ENCODE measurements at regions not wholly inside any gene's neighbourhood (a gene's known extent, or its start where the extent isn't known, plus 50 kb on each side); places are given as distances from the start of the nearest gene placed in this dataset.

DNA sequence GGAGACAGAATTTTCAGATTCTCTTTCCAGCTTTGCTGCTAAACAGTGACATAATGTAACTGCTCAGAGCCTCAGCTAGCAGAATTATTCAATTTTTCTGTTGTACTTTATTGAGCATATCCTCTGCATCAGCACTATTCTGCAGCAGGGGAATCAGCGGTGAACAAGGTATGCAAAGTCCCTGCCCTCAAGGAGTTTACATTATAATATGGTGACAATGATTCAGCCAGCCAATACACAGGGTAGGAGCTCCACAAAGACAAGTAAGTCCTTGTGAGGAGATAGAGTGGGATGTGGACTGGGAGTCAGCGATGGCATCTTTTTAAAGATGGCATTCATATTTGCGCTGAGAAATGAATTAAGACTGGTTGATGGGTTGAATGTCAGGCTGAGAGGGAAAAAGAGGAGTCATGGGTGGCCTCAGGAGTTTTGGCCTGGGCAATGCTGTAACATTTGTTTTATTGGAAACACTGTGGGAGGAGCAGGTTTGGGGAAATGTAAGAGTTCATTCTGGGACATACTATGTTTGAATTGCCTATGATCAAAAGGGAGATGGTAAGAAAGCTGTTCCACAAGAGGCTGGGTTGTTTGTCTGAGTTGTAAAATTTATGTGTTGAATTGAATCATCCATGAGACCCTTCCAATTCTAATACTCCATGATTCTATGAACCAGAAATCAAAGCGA, 194.5 kb downstream of the PLK2 start:
- no peak overlapping the region for H3K27ac ChIP-seq
- H3K9me3 ChIP-seq (replicated peaks): no peaks in the 10 kb centered on the region
- H3K36me3 ChIP-seq: no peaks in the 10 kb centered on the region
- no peaks in the 10 kb centered on the region for H3K4me1 ChIP-seq
- no peak overlapping the region for H3K4me3 ChIP-seq
- DNase-seq: no peak
- H3K27me3 ChIP-seq: no peaks in the 10 kb centered on the region

DNA sequence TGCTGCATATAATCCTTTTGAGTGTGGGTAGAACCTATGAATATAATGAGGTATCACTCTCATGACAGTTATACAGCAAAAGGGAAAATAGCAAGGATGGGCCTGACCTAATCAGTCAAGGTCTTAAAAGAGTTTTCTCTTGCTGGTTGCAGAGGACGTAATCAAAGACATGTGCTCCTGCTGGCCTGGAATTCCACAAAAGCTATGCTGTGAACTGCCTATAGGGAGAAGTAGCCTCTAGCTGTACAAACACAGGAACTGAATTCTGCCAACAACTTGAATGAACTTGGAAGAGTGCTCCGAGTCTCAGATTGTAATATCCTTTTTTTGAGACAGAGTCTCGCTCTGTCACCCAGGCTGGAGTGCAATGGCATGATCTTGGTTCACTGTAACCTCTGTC, 195.6 kb downstream of the PLK2 start:
- H3K36me3 ChIP-seq: no peaks in the 10 kb centered on the region
- no peaks in the 10 kb centered on the region for H3K27me3 ChIP-seq
- H3K27ac ChIP-seq: no peak overlapping the region
- no peak overlapping the region for H3K4me3 ChIP-seq
- no peaks in the 10 kb centered on the region for H3K9me3 ChIP-seq (replicated peaks)
- no peak for DNase-seq
- H3K4me1 ChIP-seq: peaks cover 9% of the 10 kb centered on the region; the same call in 1 of the 2 replicates

DNA sequence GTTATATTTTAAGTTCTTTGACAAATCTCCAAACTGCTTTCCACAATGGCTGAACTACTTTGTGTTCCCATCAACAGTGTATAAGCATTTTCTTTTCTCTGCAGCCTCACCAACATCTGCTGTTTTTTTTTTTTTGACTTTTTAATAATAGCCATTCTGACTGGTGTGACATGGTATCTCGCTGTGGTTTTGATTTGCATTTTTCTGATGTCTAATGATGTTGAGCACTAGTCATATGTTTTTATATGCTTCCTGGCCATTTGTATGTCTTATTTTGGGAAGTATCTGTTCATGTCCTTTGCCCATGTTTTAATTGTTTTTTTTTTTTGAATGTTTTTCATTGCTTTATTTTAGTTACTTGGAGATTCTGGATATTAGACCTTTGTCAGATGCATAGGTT, 196.6 kb downstream of the PLK2 start:
- Histone ChIP-seq H3K9me3 (replicated peaks) (no peaks in the 10 kb centered on the region), H3K4me3 (no peak overlapping the region), H3K27ac (no peak overlapping the region), H3K4me1 (peaks cover 14% of the 10 kb centered on the region; the same call in 1 of the 2 replicates), H3K36me3 (no peaks in the 10 kb centered on the region), H3K27me3 (no peaks in the 10 kb centered on the region)
- no peak for DNase-seq

DNA sequence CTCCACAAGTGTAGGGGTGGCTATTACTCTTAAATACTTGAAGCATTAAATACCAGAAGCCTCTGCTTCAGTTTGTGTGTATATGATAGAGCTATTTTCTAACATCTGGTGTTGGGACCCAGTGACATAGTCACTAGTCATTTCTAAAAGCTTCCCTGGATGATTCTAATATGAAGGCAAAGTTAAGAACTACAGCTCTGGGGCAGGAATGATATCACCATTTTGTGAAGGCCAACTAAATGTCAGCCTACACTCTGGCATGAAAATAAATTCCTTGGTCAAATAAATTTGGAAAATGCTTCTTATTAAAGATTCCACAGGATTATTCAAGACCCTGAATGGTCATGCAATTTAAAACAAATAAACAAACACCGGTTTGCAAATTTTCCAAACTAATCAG, 197.7 kb downstream of the PLK2 start:
- no peaks in the 10 kb centered on the region for H3K27me3 ChIP-seq
- H3K27ac ChIP-seq: no peak overlapping the region
- H3K4me1 ChIP-seq: peaks cover 14% of the 10 kb centered on the region; the same call in 1 of the 2 replicates
- H3K4me3 ChIP-seq: no peak overlapping the region
- DNase-seq: no peak
- H3K36me3 ChIP-seq: no peaks in the 10 kb centered on the region
- no peaks in the 10 kb centered on the region for H3K9me3 ChIP-seq (replicated peaks)

DNA sequence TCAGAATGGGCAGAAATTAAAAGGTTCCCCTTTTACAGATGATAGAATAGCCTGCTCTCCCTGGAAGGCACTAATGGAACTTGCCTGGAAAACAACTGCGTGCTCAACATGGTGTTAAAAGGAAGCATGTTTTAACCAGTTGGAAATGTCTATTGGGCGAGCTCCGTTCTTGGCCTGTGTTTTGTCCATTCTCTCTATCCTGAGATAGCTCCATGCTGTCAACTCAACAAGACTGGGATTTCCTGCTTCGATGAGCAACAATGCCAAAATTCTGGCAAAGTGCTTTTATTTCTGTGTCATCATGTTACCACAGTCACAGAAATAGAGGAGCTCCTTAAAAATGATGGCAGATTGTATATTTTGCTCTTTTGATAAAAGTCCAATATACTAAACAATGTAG, 198.3 kb downstream of the PLK2 start:
- Histone ChIP-seq H3K36me3 (no peaks in the 10 kb centered on the region), H3K27me3 (no peaks in the 10 kb centered on the region), H3K9me3 (replicated peaks) (no peaks in the 10 kb centered on the region), H3K27ac (no peak overlapping the region), H3K4me1 (peaks cover 14% of the 10 kb centered on the region; the same call in 1 of the 2 replicates), H3K4me3 (no peak overlapping the region)
- no peak for DNase-seq

DNA sequence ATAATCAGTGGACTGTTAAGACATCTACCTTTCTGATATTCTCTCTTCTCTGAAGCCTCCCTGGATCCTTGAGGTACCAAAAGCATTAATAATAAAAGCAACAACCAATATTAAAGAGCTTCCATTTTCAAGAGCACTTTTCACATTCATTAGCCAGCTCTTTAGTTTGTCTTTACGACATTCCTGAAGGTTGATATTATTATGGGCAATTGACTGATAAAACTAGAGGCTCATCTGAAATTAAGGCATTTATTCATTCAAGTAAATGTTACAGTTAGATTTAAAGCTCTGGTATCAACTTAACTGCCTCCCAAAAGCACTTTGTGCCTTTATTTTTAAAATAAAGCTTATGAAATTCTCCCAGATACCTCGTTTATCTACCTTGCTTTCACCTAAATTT, 199.6 kb downstream of the PLK2 start:
- H3K4me1 ChIP-seq: peaks cover 14% of the 10 kb centered on the region; the same call in 1 of the 2 replicates
- H3K27ac ChIP-seq: no peak overlapping the region; the same call in 1 of the 2 replicates
- H3K4me3 ChIP-seq: no peak overlapping the region

DNA sequence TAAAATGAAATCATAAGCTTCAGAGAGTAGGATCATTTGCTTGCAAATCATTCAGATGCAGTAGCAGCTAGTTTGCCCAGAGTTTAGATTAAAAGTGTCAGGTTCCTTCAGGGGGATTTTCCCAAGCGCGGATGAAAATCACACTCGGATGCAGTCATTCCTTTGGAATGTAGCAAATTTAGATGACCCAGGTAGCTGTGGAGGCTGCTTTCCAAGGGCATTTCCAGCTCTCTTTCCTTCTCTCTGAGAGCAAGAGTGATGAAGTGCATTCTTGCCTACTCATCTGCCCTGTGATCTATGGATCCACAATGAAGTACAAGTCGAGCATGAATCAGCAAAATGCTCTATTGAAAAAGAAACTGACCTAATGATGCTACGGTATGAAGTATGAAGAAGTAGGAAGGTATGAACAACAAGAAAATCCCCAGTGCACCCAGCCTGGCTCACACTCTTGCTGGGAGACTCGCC, 200.2 kb downstream of the PLK2 start:
- H3K4me3 ChIP-seq: no peak overlapping the region
- DNase-seq: peak; percentile 42 to 62
- no peak overlapping the region; the same call in 1 of the 2 replicates for H3K27ac ChIP-seq

More for the DNA sequence above, 199.6 kb downstream of the PLK2 start:
- Histone ChIP-seq H3K36me3 (no peaks in the 10 kb centered on the region), H3K27me3 (no peaks in the 10 kb centered on the region), H3K9me3 (replicated peaks) (no peaks in the 10 kb centered on the region)
- DNase-seq: no peak

DNA sequence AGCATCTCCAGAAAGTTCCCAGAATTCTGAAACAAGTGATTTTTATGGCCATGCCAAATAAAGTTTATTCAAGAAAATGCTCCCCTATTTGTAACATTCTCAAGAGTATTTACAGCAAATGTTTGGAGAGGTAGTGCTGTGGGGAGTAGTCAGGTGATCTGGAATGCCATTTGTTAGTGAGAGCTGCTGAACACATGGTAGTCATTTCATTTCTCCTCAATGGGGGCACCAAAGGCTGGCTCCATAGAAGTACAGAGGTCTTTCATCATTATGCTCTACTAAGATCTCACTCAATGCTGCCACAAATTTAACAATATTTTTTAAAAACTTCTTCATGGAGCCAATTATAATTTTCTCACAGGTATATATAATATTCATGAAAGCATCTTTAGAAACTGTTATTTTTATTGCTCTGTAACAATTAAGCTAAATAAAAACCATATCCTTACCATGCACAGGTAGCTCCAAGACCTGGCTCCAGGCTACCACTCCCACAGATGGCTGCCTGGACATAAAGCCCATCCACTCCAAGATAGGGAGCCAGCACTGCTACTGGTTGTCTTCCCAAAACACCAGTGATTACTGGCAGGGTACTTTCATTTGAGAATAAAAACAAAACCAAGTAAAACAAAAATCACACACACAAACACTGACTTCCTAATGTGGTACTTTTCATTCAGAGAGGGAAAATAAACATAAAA, 200.8 kb downstream of the PLK2 start:
- no peak overlapping the region for H3K4me3 ChIP-seq
- H3K27ac ChIP-seq: no peak overlapping the region; the same call in 1 of the 2 replicates
- no peak for DNase-seq
- no peaks in the 10 kb centered on the region for H3K9me3 ChIP-seq (replicated peaks)
- no peaks in the 10 kb centered on the region for H3K27me3 ChIP-seq
- peaks cover 14% of the 10 kb centered on the region; the same call in 1 of the 2 replicates for H3K4me1 ChIP-seq
- H3K36me3 ChIP-seq: no peaks in the 10 kb centered on the region

More for the DNA sequence above, 200.2 kb downstream of the PLK2 start:
- H3K4me1 ChIP-seq: peaks cover 14% of the 10 kb centered on the region; the same call in 1 of the 2 replicates
- H3K27me3 ChIP-seq: no peaks in the 10 kb centered on the region
- no peaks in the 10 kb centered on the region for H3K9me3 ChIP-seq (replicated peaks)
- no peaks in the 10 kb centered on the region for H3K36me3 ChIP-seq

DNA sequence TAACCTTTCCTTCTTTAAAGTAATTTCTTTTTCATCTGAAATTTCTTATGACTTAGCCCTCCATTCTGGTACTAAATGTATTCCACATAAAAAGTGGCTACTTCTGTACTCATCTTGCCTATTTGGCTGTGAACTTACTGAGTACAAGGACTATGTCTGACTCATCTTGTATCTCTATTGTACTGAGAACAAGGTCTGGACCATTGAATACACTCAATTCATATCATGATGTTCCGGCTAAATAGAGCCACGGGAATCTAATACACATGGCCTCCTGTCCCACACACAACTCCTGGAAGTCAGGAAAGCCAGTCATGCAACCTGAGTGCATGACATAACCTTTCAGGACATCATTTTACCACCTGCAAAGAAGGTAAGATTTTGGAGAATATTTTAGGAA, 203.9 kb downstream of the PLK2 start:
- H3K4me1 ChIP-seq: peaks cover 14% of the 10 kb centered on the region; the same call in 1 of the 2 replicates
- no peak overlapping the region for H3K27ac ChIP-seq
- no peak for DNase-seq
- no peak overlapping the region for H3K4me3 ChIP-seq
- no peaks in the 10 kb centered on the region for H3K9me3 ChIP-seq (replicated peaks)
- H3K36me3 ChIP-seq: no peaks in the 10 kb centered on the region; the same call in 1 of the 2 replicates
- no peaks in the 10 kb centered on the region for H3K27me3 ChIP-seq

DNA sequence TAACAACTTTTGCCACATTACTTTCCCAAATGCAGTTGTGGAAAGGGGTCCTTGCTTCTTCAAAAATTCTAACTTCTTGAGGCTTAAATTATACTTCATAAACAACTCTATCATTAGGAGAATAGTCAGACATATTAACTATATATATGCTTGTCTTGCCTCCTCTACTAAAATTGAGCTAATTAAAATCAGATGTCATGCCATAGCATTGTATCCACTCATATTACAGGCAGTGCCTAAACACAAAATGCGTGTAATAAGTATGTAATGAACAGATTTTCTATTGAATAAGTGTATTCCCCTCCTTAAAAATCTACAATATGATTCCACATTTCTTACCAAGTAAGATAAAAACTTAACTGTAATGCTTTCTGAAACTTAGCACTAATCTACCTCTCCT, 204.5 kb downstream of the PLK2 start:
- Histone ChIP-seq H3K4me3 (no peak overlapping the region), H3K36me3 (no peaks in the 10 kb centered on the region; the same call in 1 of the 2 replicates), H3K27me3 (no peaks in the 10 kb centered on the region), H3K27ac (no peak overlapping the region), H3K9me3 (replicated peaks) (no peaks in the 10 kb centered on the region), H3K4me1 (peaks cover 14% of the 10 kb centered on the region; the same call in 1 of the 2 replicates)
- DNase-seq: no peak

DNA sequence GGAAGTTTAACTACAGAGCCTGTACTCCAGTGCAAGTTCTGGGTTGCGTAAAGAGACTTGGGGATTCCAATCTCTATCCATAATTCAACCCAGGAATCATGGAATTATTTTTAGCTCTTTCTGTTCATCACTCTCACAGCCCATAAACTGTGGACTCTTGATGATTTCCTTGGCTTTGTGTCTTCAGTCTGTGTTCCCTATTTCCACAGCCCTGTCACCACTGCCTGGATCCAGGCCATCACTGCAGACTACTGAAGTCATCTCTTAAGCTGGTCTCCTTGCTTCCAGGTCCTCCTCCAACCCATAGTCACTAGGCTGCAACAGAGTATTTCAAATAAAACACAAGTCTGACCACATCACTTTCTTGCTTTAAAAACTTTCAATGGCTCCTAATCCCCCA, 211.7 kb downstream of the PLK2 start:
- H3K4me1 ChIP-seq: no peaks in the 10 kb centered on the region
- no peaks in the 10 kb centered on the region for H3K9me3 ChIP-seq (replicated peaks)
- H3K4me3 ChIP-seq: no peak overlapping the region
- no peaks in the 10 kb centered on the region; the same call in 1 of the 2 replicates for H3K36me3 ChIP-seq
- H3K27me3 ChIP-seq: no peaks in the 10 kb centered on the region
- DNase-seq: no peak
- no peak overlapping the region for H3K27ac ChIP-seq

DNA sequence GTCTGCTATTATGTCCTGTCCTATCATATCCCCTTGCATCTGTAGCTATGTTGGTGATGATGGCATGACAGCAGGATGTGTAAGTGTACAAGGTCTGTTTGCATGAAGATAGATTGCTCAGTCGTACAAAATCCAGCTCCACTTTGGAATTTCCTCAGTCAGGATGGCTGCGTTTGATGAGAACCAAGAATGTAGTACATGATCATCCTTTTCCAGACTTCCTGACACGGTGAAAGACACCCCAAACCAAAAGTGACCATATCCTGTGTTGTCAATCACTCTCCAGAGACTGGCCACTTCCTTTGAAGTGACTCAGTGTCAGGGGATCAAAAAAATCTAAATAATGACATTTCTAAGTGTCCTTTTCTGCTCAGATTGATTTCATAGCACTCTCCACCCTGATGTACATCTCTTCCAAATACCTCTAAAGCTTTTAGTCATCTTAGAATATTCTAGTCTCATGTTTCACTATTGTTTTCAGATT, 213.4 kb downstream of the PLK2 start:
- Histone ChIP-seq H3K27ac (no peak overlapping the region), H3K27me3 (no peaks in the 10 kb centered on the region), H3K4me1 (no peaks in the 10 kb centered on the region), H3K9me3 (replicated peaks) (no peaks in the 10 kb centered on the region), H3K36me3 (no peaks in the 10 kb centered on the region; the same call in 1 of the 2 replicates), H3K4me3 (no peak overlapping the region)
- no peak for DNase-seq

DNA sequence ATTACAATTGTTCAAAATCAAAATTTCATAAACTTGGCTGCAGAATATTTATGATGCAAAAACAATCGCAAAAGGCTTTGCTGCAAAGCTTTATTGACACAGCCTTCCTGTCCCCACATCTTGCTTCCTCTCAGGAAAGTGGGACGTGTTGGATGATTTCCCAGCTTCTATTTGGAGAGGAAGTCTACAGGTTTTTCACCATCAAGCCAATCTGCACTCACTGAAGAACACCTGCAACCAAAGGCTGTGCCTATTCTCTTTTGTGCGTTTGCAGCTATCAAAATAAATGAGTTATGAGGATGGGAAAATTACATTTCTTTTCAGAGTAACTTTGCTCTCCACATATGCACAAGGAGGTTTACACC, 214.4 kb downstream of the PLK2 start:
- H3K4me1 ChIP-seq: no peaks in the 10 kb centered on the region
- no peaks in the 10 kb centered on the region for H3K9me3 ChIP-seq (replicated peaks)
- no peak overlapping the region for H3K27ac ChIP-seq
- no peak for DNase-seq
- H3K4me3 ChIP-seq: no peak overlapping the region
- H3K27me3 ChIP-seq: no peaks in the 10 kb centered on the region
- no peaks in the 10 kb centered on the region for H3K36me3 ChIP-seq

DNA sequence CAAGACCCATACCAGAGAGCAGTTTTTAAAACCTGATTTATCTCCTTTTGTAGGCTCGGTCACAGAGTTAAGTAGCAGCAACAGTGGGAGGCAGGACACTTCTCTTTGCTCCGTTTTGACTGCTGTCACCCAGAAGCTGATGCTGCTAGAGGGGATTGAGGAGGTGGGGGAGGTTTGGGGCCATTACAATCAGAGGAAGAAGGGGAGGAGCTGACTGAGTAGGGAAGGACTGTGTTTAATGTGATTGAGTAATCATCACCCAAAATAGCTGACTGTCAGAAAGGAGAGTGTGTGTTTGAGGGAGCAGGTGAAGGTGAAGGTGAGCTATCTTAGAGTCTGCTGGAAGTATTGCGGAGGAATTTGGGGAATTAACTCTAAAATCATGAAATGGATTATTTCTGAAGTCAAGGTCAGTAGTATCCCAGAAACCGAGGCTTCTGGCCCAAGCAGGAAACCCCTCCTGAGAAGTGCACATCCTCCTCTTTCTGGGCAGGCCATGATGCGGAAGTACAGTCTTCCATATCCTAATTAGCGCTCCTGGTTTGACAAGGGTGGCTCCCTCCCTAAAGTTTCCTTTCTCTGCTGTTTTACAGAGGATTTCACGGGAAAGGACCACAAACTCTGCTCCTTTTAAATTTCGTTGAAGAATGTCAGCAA, 214.9 kb downstream of the PLK2 start:
- Histone ChIP-seq H3K4me1 (no peaks in the 10 kb centered on the region), H3K4me3 (no peak overlapping the region), H3K27me3 (no peaks in the 10 kb centered on the region), H3K36me3 (no peaks in the 10 kb centered on the region), H3K9me3 (replicated peaks) (no peaks in the 10 kb centered on the region), H3K27ac (no peak overlapping the region)
- DNase-seq: no peak

DNA sequence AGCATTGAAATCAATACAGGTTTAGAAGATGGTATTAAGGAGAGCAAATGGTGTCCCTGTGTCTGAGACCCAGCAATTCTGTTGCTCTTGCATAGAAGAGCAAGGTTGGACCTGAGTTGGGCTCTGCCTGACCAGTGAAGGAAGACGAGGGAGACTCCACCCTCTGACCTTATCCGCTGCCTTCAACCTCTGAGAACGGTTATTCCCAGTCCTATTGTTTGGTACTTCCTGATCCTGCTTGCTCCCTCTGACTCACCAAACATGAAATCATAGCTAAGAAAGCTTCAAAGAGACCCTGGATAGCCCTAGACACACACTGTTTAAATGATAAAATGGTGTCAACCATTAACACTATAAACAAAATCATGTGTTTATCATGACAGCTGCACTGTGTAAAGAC, 218.5 kb downstream of the PLK2 start:
- Histone ChIP-seq H3K4me3 (no peak overlapping the region), H3K27ac (no peak overlapping the region), H3K36me3 (no peaks in the 10 kb centered on the region), H3K27me3 (no peaks in the 10 kb centered on the region), H3K9me3 (replicated peaks) (no peaks in the 10 kb centered on the region), H3K4me1 (no peaks in the 10 kb centered on the region)
- DNase-seq: no peak
